ENCODE measurements at regions not wholly inside any gene's neighbourhood (a gene's known extent, or its start where the extent isn't known, plus 50 kb on each side); places are given as distances from the start of the nearest gene placed in this dataset.

DNA sequence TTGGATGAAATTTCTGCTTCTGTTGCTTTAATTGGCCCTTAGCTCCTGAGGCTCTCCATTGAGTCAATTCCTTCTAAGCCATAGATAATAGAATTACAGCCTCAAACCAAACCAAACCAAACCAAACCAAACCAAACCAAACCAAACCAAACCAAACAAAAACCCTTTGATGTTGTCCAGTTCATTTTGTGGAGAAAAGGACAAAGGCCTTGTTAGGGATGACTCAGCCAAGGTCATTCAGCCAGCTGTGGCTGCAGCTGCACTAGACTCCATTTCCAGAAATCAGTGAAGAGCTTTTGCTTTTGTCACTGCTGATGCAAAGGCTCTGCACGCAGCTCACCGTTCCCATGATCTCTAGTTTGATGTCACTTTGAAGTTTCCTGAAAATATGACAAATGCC is 82.2 kb upstream of the RMST start:
- TF ChIP-seq POLR2AphosphoS5 (IDR thresholded peaks at IDR 0.05; ENCODE audit: low read depth, low read length) (no peak), TAF1 (IDR thresholded peaks at IDR 0.05; ENCODE audit: borderline replicate concordance, insufficient read depth, low read length) (no peak), SIN3A (IDR thresholded peaks at IDR 0.05; ENCODE audit: borderline replicate concordance, insufficient read depth, low read length) (no peak), REST (IDR thresholded peaks at IDR 0.05; ENCODE audit: insufficient read depth in 1 of 2, low read depth in 2 of 2, low read length in 2 of 2) (no peak)
